HG03280 (cell line): ENCODE measurements at regions not wholly inside any gene's neighbourhood (a gene's known extent, or its start where the extent isn't known, plus 50 kb on each side); places are given as distances from the start of the nearest gene placed in this dataset.

Source experiments
- ATAC-seq: cut with Tn5 transposase; IDR thresholded peaks from one replicate; pipeline ENCODE4 v1.9.1; 2021; ENCODE audit warnings: mild to moderate bottlenecking, moderate library complexity; ENCODE audit not compliant: unreplicated experiment

DNA sequence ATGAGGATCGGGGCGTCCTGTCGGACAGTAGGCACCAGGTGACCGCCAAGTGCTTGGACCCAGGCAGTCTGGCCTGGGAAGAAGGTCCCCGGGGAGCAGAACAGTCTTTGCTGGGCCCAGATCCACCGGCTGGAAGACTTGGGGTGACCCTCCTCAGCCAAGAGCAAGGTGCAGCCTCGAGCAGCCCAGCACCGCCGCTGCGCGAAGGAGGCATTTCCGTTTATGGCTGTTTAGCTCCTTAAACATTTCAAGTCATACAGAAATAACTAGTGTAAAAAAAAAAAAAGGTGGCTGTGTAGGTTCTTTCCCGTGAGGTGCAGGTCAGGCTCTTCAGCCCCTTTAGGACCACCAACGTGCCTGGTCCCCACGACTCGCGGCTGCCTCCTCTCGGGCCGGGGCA lies 370.2 kb downstream of the CMPK2 start:
- no peak for ATAC-seq

DNA sequence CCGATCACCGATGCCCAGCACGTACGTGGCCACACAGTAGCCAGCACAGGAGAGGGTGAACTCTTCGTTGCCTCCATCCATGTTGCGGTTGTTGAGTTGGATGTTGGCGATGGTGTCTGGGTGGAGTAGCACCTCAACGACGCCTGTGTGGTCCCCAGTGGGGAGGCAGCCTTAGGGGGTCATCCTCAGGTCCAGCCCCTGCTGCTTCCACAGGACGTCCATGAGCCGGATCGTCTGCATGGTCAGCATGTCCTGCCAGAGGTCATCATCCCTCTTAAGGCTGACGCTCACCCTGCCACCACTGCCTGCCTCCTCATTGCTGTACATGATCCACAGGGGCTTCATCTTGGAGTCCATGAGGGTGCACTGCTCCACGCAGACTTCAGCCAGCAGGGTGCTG lies 369.3 kb downstream of the CMPK2 start:
- ATAC-seq = no peak

DNA sequence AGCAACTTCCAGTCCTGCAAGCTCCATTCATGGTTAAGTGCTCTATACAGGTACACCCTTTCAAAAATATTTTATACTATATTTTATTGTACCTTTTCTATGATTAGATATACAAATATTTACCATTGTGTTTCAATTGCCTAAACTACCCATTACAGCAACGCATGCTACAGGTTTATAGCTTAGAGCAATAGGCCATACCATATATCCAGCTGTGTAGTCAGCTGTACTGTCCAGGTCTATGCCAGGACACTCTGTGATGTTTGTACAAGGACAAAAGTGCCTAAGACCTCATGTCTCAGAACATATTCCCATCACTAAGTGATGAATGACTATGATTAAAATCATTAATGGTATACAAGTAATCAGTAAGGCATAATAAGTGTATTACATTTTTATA lies 368.7 kb downstream of the CMPK2 start:
- no peak for ATAC-seq

DNA sequence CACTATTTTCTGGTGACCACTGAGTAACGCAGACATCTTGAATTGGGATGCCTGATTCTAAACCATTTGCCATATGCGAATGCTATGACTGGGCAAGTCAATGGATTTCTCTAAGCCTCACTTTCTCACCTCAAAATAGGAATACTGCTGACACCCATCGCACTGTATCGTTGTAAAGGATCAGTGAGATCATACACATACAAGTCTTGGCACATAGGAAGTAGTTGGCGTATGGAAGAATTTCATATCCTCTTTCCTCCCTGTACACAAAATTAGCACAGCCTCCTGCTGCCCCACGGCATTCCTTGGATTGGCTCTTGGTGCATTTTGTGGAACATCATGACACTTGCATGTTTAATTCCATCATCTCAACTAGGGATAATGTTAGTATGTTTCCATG lies 366.9 kb downstream of the CMPK2 start:
- ATAC-seq = no peak

DNA sequence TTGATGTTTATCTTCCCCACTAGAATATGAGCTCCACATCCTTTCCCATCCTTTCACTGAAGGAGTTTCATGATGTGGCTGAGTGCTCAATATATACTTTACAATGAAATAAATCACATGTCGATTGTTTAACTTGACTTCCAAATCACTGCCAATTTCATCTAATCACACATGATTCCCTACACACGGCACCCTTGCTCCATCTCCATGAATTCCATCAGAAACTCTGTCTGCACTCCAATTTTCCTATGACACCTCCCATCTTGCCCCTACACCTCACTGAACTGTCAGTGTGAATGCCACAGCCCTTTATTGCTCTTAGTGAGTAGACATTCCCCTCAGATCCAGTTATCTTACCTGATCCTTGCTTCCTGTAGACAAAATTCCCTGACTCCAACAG lies 366.0 kb downstream of the CMPK2 start:
- ATAC-seq = no peak

DNA sequence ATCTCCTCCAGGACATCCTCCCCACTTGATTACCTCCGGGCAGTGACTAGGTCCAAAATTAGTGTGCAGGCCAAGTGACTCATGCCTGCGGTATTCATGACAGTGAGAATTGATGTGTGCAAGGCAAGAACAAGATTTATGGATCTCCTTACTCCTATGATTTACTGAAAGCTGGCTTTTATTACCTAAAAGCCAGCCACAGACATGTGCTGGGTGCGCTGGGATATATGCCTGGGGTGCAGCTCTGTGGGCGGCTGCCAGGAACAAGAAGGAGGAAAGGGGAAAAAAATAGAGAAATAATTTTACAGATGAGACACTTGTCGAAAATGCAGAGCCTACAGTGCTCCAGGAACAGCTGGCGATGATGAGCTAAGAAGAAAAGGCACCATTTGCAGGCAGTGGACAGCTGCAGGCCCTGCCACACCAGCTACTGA lies 359.3 kb downstream of the CMPK2 start:
- no peak for ATAC-seq

DNA sequence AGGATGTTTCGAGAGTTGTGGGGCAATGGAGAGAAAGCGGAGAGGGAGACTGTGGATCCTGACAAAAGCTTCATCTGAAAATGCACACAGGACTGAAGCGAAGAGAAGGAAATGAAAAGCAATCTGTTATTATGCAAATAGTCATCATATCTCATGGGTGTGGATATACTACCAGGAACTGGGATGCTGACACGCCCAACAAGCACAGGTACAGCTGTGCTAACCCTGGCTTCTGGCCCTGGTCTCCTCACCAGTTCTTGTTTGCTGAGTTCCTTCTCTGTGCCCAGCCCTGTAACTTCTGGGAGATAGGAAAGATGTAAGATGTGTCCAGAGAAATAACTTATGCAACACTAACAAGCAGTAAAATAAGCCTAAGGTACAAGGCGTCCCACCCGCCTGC lies 358.8 kb downstream of the CMPK2 start:
- ATAC-seq = no peak

DNA sequence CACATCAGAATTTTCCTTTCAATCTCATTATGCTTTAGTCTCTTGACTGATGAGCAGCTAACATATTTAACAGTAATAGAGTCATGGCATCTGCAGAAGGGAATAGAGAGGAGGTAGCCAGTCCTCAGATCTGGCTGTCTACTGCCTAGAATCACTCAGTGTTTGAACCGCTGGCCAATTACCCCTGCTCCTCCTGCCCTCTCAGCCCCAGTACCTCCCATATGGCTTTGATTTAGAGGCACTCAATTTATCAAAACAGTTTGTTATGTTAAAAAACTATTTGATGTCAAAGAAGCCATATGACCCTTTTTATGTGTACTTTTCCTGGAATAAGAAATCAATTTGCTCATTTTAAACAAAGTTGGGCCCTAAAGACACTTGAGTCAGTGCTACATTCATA lies 355.2 kb downstream of the CMPK2 start:
- no peak for ATAC-seq

DNA sequence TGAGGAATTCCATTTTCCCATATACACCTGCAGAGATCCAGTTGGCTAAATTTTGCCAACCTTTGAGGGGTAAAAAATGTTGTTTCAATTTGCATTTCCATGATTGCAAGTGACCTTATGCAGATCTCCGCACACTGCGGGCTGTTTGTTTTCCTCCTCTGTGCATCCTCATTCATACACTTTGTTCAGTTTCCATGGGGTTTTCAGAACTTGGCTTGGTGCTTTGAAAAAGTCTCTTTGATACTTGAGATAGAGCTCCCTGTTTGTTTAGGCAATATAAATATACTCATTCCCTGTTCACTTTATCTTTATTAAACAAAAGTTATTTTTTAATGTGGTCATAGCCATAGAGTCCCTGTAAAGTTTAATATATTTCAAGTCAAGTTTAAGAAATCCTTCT lies 353.1 kb downstream of the CMPK2 start:
- ATAC-seq = no peak

DNA sequence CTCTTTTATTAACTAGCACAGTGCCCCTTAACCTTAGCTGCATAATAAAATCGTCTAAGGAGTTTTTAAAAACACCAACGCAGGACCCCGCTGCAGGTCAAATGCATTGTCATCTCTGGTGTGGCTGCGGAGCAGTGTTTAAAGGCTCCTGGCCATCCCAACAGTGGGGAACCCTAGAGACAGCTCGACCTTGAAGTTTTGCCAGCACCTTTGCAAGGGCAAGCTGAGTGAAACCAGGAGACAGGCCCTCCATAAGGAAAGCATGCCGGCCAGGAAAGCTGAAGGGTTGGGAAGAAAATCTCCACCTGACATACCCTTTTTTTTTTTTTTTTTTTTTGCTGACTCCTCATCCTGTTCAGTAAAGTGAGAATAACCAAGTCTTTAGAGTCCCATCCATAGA lies 349.0 kb downstream of the CMPK2 start:
- ATAC-seq = no peak

DNA sequence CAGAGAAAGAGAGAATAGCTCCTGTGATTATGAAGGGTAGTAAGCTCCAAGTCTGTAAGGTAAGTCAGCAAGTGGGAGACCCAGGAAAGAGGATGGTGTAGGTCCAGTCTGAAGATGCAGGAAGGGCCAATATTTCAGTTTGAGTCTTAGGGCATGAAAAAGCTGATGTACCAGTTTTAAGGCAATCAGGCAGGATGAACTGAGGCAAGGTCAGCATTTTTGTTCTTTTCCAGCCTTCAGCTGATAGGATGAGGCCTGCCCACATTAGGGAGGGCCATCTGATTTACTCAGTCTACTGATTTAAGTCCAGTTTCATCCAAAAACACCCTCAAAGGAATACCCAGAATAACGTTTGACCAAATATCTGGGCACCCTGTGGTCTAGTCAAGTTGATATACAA lies 347.3 kb downstream of the CMPK2 start:
- ATAC-seq = no peak

DNA sequence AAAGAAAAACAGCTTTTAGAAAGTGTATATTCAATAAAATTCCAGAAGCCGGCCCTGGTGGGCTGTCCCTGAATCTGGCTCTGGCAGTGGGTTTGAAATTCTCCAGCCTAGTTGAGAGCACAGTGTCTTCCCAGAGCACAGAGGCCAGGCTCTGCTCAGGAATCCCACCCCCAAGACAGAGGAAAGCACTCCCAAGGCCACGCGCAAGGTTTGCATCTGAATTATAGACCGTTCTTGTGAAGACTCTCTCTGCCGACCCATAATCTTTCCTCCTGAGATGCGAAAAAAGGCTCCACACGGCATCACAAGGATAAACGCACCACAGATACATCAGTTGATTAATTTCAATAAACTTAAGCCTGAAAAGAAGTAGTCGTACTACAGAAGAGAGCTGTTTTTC lies 342.2 kb downstream of the CMPK2 start:
- no peak for ATAC-seq

DNA sequence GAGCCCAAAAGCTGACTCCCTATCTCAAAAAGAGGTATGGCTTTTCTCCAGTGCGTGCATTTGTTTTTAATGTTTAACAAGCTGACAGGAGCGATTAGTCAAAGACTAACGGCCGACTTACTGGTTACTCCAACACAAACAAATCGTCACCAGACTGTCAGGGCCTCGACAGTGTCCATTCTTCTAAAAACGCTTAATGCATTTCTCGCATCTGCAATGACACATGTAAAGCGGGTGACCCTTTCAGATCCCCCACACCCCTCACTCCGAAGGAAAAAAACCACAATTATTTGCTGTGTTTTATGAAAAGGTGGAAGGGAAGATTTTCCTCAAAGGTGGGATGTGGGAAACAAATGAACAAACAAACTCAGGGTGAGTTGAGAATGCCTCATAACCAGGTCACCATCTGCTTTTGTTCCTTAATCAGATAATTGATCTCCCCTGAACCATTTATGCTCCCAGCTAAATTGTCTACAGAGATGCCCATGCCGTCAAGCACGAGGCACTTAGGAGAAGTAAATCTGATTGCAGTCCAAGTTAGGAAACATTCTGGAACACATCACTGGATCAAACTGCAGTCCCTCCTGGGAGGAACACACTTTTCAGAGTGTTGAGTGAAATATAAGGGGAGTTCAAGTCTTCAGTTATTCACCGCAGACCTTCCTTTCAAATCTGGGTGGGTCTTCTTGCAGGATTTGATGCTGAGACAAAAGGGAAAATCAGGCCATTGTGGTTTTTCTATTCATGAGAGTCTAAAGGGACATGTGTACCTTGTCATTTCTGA lies 340.8 kb downstream of the CMPK2 start:
- no peak for ATAC-seq

DNA sequence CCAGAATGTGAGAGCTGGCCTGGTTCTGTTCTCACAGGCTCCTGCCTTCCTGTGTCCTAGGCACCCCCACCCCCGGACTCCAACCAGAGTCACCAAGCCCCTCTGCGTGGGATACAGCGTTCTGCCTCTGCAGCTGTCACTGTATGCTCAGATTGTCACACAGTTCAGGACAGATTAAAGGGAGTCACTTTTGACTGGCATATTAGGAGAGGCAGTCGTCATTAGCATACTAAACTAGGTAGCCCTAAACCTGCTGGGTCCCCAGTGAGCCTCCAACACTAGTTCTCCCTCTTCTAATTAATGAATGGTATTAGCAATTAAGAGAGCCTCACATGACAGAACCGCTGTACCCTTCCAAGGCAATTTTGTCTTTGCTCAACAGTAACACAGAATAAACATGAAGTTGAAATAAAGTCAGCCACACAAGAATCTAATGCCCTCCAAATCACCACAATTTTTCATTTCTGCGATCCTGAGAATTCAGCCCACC lies 340.2 kb downstream of the CMPK2 start:
- no peak for ATAC-seq

DNA sequence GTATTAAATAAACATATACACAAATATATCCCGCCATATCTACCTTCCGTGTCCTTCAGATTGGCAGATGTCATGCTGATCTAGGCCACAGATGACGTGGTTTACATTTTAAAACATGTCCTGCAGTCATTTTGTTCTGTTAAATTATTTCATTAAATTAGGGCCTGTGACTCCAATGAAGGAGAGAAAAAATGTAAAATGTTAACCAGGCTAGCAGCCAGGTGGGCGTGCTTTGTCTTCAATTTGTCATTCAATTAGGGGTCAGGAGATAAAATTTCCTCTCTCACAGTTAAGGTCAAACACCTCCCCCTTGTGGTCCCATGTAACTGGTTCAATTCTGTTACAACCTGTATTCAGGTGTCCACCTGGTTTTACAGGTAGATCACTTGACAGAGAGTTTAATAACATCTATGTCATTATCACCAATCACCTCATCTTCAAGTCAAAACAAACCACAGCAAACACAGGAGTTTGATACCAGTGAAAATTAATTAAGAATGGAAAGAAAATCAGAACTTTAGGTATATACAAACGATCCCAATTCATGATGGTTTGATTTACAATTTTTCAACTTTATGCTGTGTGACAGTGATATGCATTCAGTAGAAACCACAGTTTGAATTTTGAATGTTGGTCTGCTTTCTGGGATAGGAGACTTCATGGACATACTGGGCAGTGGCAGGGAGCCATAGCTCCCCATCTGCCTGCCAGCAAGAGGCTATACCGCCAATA lies 339.4 kb downstream of the CMPK2 start:
- no peak for ATAC-seq

DNA sequence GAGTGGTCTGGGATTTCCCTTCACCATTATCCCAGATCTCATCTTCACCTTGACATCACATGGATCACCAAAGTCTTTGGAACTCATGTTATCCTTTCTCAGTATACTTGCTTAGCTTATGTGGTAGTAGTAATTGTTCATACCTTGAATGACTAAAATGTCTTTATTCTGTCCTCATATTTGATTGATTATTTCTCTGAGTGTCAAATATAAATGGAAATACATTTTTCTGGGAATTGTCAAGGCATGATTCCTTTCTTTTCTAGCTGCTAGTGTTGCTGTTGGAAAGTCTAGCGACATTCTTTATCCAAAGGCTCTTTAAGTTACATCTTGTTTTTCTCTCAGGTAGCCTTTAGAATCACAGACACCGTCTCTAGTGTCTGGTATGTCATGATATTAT lies 334.4 kb downstream of the CMPK2 start:
- no peak for ATAC-seq

DNA sequence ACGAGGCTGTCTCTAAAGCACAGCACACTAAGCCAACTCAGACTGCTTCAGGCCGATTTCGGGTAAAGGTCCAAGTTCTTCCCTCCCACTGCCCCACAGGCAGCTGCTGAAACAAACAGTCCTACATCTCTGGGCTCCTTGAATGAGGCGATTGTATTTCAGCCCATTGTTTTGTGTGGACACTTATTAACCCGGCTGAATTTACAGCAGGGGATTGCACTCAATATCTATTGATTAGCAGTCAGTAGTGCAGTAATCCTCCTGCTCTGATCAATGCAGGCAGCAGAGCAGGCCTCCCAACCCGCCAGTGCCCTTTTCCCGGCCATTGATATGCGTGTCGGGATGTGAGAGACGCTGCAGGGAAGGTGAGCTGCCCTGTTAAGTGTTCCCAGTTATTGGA lies 330.1 kb downstream of the CMPK2 start:
- ATAC-seq = no peak

DNA sequence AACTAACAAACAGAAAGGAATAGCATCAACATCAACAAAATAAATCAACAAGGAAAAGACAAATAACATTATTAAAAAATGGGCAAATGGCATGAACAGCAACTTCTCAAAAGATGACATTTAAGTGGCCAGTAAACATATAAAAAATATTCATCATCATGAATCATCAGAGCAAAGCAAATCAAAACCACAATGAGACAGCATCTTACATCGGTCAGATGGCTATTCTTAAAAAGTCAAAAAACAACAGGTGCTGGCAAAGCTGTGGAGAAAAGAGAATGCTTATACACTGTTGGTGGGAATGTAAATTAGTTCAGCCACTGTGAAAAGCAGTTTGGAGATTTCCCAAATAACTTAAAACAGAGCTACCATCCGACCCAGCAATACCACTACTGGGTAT lies 327.1 kb downstream of the CMPK2 start:
- ATAC-seq = no peak

DNA sequence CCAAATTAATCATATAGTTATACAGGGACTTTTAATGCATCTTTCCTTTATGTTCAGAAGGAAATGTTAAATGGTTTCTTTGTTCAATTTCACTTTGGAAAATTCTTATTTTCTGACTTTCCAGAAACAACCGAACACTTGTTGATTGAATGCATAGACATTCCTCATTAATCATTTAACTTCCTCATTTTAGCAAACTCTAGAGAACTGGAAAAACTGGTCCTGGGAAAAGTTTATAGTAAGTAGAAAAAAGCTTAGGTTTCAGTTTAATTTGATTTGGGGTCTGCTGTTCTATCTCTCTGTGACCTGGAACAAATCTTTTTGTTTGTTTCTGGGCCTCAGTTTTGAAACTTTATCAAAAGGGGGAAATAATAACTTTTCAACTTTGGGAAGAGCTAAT lies 320.4 kb downstream of the CMPK2 start:
- no peak for ATAC-seq

DNA sequence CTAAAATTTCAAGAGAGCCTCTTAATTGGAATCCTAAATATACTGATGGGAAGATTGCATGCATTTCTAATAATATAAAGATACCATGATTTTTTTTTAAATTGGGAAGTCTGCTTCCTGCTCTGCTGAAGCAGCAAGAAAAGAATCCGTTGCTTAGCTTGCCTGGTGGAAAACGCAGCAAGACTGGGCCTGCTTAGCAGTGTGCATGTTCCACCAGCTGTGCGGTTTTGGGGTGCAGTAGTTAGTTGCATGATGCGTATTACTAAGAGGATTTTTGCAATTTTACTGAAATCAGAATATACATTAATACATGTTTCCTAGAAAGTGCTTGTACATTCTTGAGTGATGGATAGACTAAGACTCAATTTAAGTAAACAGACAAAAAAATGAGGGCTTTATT lies 319.9 kb downstream of the CMPK2 start:
- ATAC-seq = no peak

DNA sequence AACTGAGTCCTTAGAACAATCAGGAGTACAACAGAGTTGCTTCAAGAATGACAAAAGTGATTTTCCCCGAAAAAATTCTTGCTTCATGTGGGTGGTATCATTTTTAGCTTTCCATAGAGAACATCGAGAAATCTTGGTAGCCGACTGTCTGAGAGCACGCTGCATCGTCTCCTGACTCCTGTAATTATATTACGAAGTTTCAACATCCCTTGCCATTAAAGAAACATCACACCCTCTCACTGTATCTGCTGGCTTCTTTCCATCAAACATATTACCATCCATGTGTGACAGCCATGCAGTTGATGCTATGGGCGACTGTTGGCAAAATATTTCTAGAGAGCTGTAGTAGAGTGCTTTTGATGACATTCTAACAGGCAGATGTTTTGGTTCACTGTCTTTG lies 311.2 kb downstream of the CMPK2 start:
- no peak for ATAC-seq

DNA sequence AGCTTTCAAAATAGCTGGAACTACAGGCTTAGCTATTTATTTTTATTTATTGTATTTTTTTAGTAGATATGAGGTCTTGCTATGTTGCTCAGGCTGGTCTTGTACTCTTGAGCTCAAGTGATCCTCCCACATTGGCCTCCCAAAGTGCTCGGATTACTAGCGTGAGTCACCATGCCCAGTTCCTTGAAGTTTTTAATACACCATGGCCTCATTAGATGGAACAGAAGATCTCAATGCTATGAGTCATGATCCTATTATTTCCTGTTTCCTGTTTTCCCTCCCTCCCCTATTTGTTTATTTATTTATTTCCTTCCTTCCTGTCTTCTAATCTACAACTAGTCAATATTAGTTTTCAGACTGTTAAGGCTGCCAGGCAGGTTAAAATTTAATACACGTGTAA lies 309.0 kb downstream of the CMPK2 start:
- ATAC-seq = no peak
